ENCODE measurements at regions not wholly inside any gene's neighbourhood (a gene's known extent, or its start where the extent isn't known, plus 50 kb on each side); places are given as distances from the start of the nearest gene placed in this dataset.

GRCh38 chr7:113209449-113210203, 91.3 kb upstream of the SMIM30 start:
- no peak for TF ChIP-seq POLR2AphosphoS5 (IDR thresholded peaks at IDR 0.05)
- TF ChIP-seq CTCF (IDR thresholded peaks at IDR 0.05), result no peak
- no peak for TF ChIP-seq POLR2A (IDR thresholded peaks at IDR 0.05)

All from breast epithelium (tissue), 3 donors.